CD4-positive, alpha-beta T cell (primary cell): ENCODE measurements at regions not wholly inside any gene's neighbourhood (a gene's known extent, or its start where the extent isn't known, plus 50 kb on each side); places are given as distances from the start of the nearest gene placed in this dataset.

ENCODE experiments used
- ATAC-seq: fragments of 200-7000 bp; cut with Tn5 transposase; one replicate; pipeline ENCODE4 v1.10.0; 2022; ENCODE audit warnings: mild to moderate bottlenecking; ENCODE audit not compliant: poor library complexity
- CTCF ChIA-PET: fragments of 350-600 bp; sonication (Branson Sonifier 250); formaldehyde crosslinking; loops from one replicate; lab custom pipeline; 2021; ENCODE audit warnings: antibody characterized with exemption, inconsistent platforms; lab: Charles Lee
- POLR2A ChIA-PET: fragments of 350-600 bp; sonication (Branson Sonifier 250); formaldehyde crosslinking; loops from one replicate; lab custom pipeline; 2021; ENCODE audit warnings: antibody characterized with exemption, inconsistent platforms; lab: Charles Lee
- DNase-seq, 14 experiments: peaks; one replicate each; pipeline ENCODE4 v3.0.0-alpha.2; 2013 to 2020; ENCODE audit warnings: mixed read lengths in 2 of 14
- H3K27ac ChIP-seq, 2 donors: one replicate each; pipeline versions ENCODE4 v1.5.1 to v1.7.0; 2013; ENCODE audit warnings: low read length in 2 of 2, low read depth in 1 of 2, mild to moderate bottlenecking in 1 of 2
- H3K27me3 ChIP-seq, 2 experiments: 1 replicate in 1 of 2; 2 replicates in 1 of 2; pipeline versions ENCODE4 v1.6.1 to v1.7.0; 2013; ENCODE audit warnings: low read length in 2 of 2, control low read depth in 1 of 2, mild to moderate bottlenecking in 1 of 2, moderate library complexity in 1 of 2; ENCODE audit not compliant: insufficient read depth in 2 of 2, control insufficient read depth in 1 of 2
- H3K36me3 ChIP-seq: one replicate; pipeline ENCODE4 v1.6.1; 2013; ENCODE audit warnings: low read length, control low read depth; ENCODE audit not compliant: insufficient read depth
- H3K4me1 ChIP-seq: one replicate; pipeline ENCODE4 v1.6.1; 2013; ENCODE audit warnings: low read length, control low read depth; ENCODE audit not compliant: insufficient read depth
- H3K4me3 ChIP-seq: one replicate; pipeline ENCODE4 v1.5.1; 2013; ENCODE audit warnings: mild to moderate bottlenecking, low read length, moderate library complexity
- H3K9me3 ChIP-seq, 2 experiments: 1 replicate in 1 of 2; 2 replicates in 1 of 2; pipeline versions ENCODE4 v1.6.1 to v1.7.0; 2013; ENCODE audit warnings: low read length in 2 of 2, mild to moderate bottlenecking in 2 of 2, control low read depth in 1 of 2, moderate library complexity in 1 of 2; ENCODE audit not compliant: control insufficient read depth in 1 of 2, insufficient read depth in 1 of 2
- H3K27ac Mint-ChIP-seq: one replicate; pipeline ENCODE4 v1.8.0; 2020; ENCODE audit warnings: mixed read lengths
- H3K27me3 Mint-ChIP-seq: one replicate; pipeline ENCODE4 v1.8.0; 2021; ENCODE audit warnings: mixed read lengths
- H3K36me3 Mint-ChIP-seq: one replicate; pipeline ENCODE4 v1.8.0; 2021; ENCODE audit warnings: low read depth, mixed read lengths
- H3K4me1 Mint-ChIP-seq: one replicate; pipeline ENCODE4 v1.8.0; 2021; ENCODE audit warnings: low read depth, mixed read lengths
- H3K4me3 Mint-ChIP-seq: one replicate; pipeline ENCODE4 v1.8.0; 2020; ENCODE audit warnings: mild to moderate bottlenecking, mixed read lengths
- H3K9me3 Mint-ChIP-seq: one replicate; pipeline ENCODE4 v1.8.0; 2020; ENCODE audit warnings: mixed read lengths
- intact Hi-C, 2 experiments: fragments of 100-400 bp; cut with DNase I in 1 of 2; cut with micrococcal nuclease in 1 of 2; formaldehyde crosslinking; loops; one replicate each; pipeline versions ENCODE4 v1.15.1 to v1.9.0; 2023 to 2025; cut with DNase I, micrococcal nuclease
- TF ChIP-seq, protein P1 (sequence below): fragments of 200-600 bp; IDR thresholded peaks from one replicate; pipeline ENCODE4 v1.8.0; 2022; ENCODE audit warnings: antibody characterized with exemption, mild to moderate bottlenecking

DNA sequence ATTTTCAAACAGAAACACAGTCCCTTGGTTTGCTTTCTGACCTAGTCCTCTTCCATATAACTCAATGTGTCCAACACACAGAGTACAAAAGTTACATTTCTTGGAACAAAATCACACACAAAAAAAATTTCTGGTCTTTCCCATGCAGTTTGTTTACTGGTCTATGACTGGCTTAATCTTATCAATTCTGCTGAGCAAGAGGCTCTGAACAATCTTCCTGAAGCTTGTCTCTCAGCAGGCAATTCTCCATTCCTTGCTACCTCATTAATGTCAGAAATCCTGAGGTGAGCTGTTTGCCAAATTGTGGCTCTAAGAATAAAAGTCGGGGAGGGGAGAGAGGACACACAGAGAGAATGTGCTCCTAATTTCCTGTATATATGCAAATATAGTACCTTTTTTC, 423.6 kb downstream of the HLX start:
- POLR2A ChIA-PET, result no interaction called here
- Mint-ChIP-seq H3K27ac (no peak overlapping the region), H3K36me3 (no peaks in the 10 kb centered on the region), H3K27me3 (peaks cover 44% of the 10 kb centered on the region), H3K4me1 (no peaks in the 10 kb centered on the region), H3K4me3 (no peak overlapping the region), H3K9me3 (no peaks in the 10 kb centered on the region)
- Histone ChIP-seq H3K27ac (no peak overlapping the region), H3K9me3 (peaks cover 0 to 7% of the 10 kb centered on the region in 2 experiments), H3K4me1 (no peaks in the 10 kb centered on the region), H3K4me3 (no peak overlapping the region), H3K27me3 (peaks cover 6 to 7% of the 10 kb centered on the region in 2 experiments), H3K36me3 (no peaks in the 10 kb centered on the region)
- CTCF ChIA-PET, result no interaction called here
- DNase-seq (no peak), ATAC-seq (no peak)
- TF ChIP-seq, protein P1, sequence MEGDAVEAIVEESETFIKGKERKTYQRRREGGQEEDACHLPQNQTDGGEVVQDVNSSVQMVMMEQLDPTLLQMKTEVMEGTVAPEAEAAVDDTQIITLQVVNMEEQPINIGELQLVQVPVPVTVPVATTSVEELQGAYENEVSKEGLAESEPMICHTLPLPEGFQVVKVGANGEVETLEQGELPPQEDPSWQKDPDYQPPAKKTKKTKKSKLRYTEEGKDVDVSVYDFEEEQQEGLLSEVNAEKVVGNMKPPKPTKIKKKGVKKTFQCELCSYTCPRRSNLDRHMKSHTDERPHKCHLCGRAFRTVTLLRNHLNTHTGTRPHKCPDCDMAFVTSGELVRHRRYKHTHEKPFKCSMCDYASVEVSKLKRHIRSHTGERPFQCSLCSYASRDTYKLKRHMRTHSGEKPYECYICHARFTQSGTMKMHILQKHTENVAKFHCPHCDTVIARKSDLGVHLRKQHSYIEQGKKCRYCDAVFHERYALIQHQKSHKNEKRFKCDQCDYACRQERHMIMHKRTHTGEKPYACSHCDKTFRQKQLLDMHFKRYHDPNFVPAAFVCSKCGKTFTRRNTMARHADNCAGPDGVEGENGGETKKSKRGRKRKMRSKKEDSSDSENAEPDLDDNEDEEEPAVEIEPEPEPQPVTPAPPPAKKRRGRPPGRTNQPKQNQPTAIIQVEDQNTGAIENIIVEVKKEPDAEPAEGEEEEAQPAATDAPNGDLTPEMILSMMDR, result no peak
- intact Hi-C loops, result no loop called here

- CTCF ChIA-PET, result no interaction called here
These were observed 424.4 kb downstream of the HLX start for GRCh38 chr1:221303623-221304022.

GRCh38 chr1:221306239-221306638, 427.0 kb downstream of the HLX start:
- no peaks in the 10 kb centered on the region for H3K4me1 ChIP-seq
- Mint-ChIP-seq H3K36me3 (no peaks in the 10 kb centered on the region), H3K9me3 (no peaks in the 10 kb centered on the region), H3K4me3 (no peak overlapping the region), H3K27me3 (peaks cover 38% of the 10 kb centered on the region), H3K27ac (no peak overlapping the region), H3K4me1 (no peaks in the 10 kb centered on the region)
- no peak for ATAC-seq
- peaks cover 0 to 7% of the 10 kb centered on the region in 2 experiments for H3K9me3 ChIP-seq
- POLR2A ChIA-PET, result no interaction called here
- TF ChIP-seq, protein P1, result no peak
- intact Hi-C loops, result no loop called here
- no peak for DNase-seq
- H3K27ac ChIP-seq, result no peak overlapping the region
- peaks cover 6 to 7% of the 10 kb centered on the region in 2 experiments for H3K27me3 ChIP-seq
- no peaks in the 10 kb centered on the region for H3K36me3 ChIP-seq
- CTCF ChIA-PET, result no interaction called here
- no peak overlapping the region for H3K4me3 ChIP-seq

More at GRCh38 chr1:221303623-221304022, 424.4 kb downstream of the HLX start:
- POLR2A ChIA-PET, result no interaction called here
- intact Hi-C loops, result no loop called here
- ATAC-seq, result no peak
- Mint-ChIP-seq H3K4me3 (no peak overlapping the region), H3K9me3 (no peaks in the 10 kb centered on the region), H3K27ac (no peak overlapping the region), H3K27me3 (peaks cover 44% of the 10 kb centered on the region), H3K36me3 (no peaks in the 10 kb centered on the region), H3K4me1 (no peaks in the 10 kb centered on the region)
- TF ChIP-seq, protein P1, result no peak
- Histone ChIP-seq H3K4me1 (no peaks in the 10 kb centered on the region), H3K27ac (no peak overlapping the region), H3K36me3 (no peaks in the 10 kb centered on the region), H3K9me3 (peaks cover 0 to 7% of the 10 kb centered on the region in 2 experiments), H3K27me3 (peaks cover 6 to 7% of the 10 kb centered on the region in 2 experiments), H3K4me3 (no peak overlapping the region)
- DNase-seq, result no peak
